NT2/D1 (cell line): ENCODE measurements at regions not wholly inside any gene's neighbourhood (a gene's known extent, or its start where the extent isn't known, plus 50 kb on each side); places are given as distances from the start of the nearest gene placed in this dataset.

Experiments used
- DNase-seq: peaks from one replicate; pipeline ENCODE4 v3.0.0-alpha.2; 2011; ENCODE audit warnings: low read depth, low spot score
- H3K27me3 ChIP-seq: 2 replicates; pipeline ENCODE4 v1.6.0; 2011; ENCODE audit warnings: mild to moderate bottlenecking; ENCODE audit not compliant: insufficient read length, insufficient read depth
- H3K36me3 ChIP-seq: 2 replicates; pipeline ENCODE4 v1.6.1; 2011; ENCODE audit warnings: mild to moderate bottlenecking, low read length, mixed read lengths; ENCODE audit not compliant: insufficient read depth, insufficient read length
- H3K4me1 ChIP-seq: 2 replicates; pipeline ENCODE4 v1.5.1; 2011; ENCODE audit not compliant: insufficient read depth, insufficient read length
- H3K4me3 ChIP-seq: 2 replicates; pipeline ENCODE4 v1.5.1; 2011; ENCODE audit warnings: low read depth; ENCODE audit not compliant: insufficient read length
- H3K9ac ChIP-seq: 2 replicates; pipeline ENCODE4 v1.6.0; 2011; ENCODE audit warnings: low read depth; ENCODE audit not compliant: insufficient read length
- H3K9me3 ChIP-seq: 2 replicates; pipeline ENCODE4 v1.5.1; 2011; ENCODE audit warnings: mild to moderate bottlenecking, low read length; ENCODE audit not compliant: insufficient read depth
- SUZ12 ChIP-seq: IDR thresholded peaks from 2 replicates; pipeline ENCODE4 v1.6.1; 2011; ENCODE audit not compliant: insufficient read length, insufficient read depth; ENCODE audit errors: extremely low read depth
- YY1 ChIP-seq: IDR thresholded peaks from 2 replicates; pipeline ENCODE4 v1.6.1; 2011; ENCODE audit not compliant: insufficient read length, insufficient read depth
- ZNF274 ChIP-seq: IDR thresholded peaks from 2 replicates; pipeline ENCODE4 v1.6.1; 2011; ENCODE audit warnings: mild to moderate bottlenecking, low read depth, low read length

DNA sequence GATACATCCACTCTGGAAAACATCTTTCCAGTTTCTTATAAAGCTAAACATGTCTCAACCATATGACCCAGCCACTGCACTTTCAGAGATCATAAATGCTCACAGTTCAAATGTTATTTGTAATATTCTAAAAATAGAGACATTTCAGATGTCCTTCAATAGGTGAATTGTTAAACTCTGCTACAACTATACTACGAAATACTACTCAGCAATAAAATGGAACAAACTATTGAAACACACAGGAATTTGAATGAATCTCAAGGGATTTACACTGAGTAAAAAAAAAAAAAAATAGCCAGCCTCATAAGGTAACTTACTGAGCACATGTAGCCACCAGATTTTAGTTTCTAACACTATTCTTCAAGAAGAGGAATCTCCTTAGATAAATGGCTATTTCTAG lies 253.9 kb downstream of the PCDH18 start:
- Histone ChIP-seq H3K36me3 (no peaks in the 10 kb centered on the region), H3K9ac (no peak overlapping the region), H3K4me1 (no peaks in the 10 kb centered on the region), H3K27me3 (no peaks in the 10 kb centered on the region), H3K9me3 (no peaks in the 10 kb centered on the region), H3K4me3 (no peak overlapping the region)
- no peak for TF ChIP-seq ZNF274
- TF ChIP-seq YY1: no peak
- DNase-seq: no peak

DNA sequence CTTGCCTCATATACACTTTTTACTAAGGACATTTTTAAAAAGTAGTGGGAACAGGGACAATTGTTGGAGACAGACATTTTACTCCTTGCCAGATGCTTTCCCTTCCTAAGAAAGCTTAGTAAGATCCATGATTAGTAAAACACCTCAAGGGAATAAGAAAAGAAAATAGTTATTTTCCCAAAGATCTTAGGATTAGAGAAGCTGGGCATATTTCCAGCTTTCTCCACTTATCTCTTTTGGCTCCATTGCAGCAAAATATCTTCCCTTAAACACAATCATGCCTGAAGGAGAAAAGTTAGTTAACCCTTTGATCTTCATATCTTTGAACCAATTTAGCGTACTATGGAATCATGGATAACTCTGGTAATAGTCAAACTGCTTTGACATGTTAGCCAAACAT lies 257.9 kb downstream of the PCDH18 start:
- Histone ChIP-seq H3K9me3 (no peaks in the 10 kb centered on the region), H3K4me3 (no peak overlapping the region), H3K9ac (no peak overlapping the region), H3K36me3 (no peaks in the 10 kb centered on the region), H3K4me1 (no peaks in the 10 kb centered on the region), H3K27me3 (no peaks in the 10 kb centered on the region)
- no peak for DNase-seq
- TF ChIP-seq ZNF274 (no peak), SUZ12 (no peak), YY1 (no peak)

DNA sequence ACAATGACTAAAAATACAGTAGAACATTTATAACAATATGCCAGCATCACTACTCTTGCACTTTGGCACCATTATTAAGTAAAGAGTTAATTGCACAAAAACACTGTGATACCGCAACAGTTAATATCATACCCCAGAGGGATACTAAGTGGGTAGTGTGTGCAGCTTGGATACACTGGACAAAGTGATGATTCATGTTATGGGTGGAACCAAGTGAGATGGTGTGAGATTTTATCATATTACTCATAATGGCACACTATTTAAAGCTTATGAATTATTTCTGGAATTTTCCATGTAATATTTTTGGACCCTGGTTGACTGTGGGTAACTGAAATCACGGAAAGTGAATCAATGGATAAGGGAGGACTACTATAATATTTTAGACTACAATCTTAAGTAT lies 265.3 kb downstream of the PCDH18 start:
- Histone ChIP-seq H3K4me1 (no peaks in the 10 kb centered on the region), H3K9me3 (no peaks in the 10 kb centered on the region), H3K9ac (no peak overlapping the region), H3K36me3 (no peaks in the 10 kb centered on the region), H3K4me3 (no peak overlapping the region), H3K27me3 (no peaks in the 10 kb centered on the region)
- no peak for DNase-seq
- TF ChIP-seq YY1 (no peak), ZNF274 (no peak), SUZ12 (no peak)

DNA sequence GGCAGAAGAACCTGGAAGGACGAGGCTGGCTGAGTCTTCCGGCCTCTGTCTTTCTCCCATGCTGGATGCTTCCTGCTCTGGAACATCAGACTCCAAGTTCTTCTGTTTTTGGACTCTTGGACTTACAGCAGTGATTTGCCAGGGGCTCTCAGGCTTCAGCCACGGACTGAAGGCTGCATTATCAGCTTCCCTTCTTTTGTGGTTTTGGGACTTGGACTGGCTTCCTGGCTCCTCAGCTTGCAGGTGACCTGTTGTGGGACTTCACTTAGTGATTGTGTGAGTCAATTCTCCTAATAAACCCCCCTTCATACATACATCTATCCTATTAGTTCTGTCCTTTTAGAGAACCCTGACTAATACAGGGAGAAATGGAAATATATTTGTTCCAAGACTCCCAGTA lies 265.8 kb downstream of the PCDH18 start:
- no peaks in the 10 kb centered on the region for H3K9me3 ChIP-seq
- H3K9ac ChIP-seq: no peak overlapping the region
- H3K27me3 ChIP-seq: no peaks in the 10 kb centered on the region
- no peaks in the 10 kb centered on the region for H3K4me1 ChIP-seq
- no peak overlapping the region for H3K4me3 ChIP-seq
- no peaks in the 10 kb centered on the region for H3K36me3 ChIP-seq
- DNase-seq: no peak
- no peak for TF ChIP-seq YY1
- no peak for TF ChIP-seq SUZ12
- TF ChIP-seq ZNF274: no peak

DNA sequence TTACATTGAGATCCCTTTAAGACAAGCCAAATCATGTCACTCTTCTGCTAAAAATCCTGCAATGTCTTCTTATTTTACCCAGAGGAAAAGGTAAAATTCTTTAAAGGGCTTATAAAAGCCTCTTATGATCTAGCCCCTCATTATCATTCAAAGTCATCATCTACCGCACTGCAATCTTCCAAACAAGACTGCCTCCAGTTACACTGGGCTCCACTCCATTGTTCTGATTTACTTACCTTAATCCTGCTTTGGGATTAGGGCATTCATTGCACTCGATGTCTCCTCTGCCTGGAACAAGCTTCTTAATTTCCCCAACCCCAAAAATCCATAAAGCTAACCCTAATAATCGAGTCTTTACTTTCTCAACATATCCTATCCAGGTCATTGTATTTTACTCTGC lies 269.1 kb downstream of the PCDH18 start:
- TF ChIP-seq YY1 (no peak), SUZ12 (no peak), ZNF274 (no peak)
- DNase-seq: no peak
- H3K27me3 ChIP-seq: no peaks in the 10 kb centered on the region
- H3K36me3 ChIP-seq: no peaks in the 10 kb centered on the region
- H3K9ac ChIP-seq: no peak overlapping the region
- H3K4me1 ChIP-seq: no peaks in the 10 kb centered on the region
- H3K9me3 ChIP-seq: no peaks in the 10 kb centered on the region
- H3K4me3 ChIP-seq: no peak overlapping the region

DNA sequence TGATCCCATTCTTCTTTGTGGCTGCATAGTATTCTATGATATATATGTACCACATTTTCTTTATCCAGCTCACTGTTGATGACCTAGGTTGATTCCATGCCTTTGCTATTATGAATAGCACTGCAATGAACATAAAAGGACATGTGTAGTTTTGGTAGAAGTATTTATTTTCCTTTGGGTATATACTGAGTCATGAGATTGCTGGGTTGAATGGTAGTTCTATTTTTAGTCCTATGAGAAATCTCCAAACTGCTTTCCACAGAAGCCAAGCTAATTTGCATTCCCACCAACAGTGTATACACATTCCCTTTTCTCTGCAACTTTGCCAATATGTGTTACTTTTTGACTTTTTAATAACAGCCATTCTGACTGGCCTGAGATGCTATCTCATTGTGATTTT lies 278.3 kb downstream of the PCDH18 start:
- Histone ChIP-seq H3K4me3 (no peak overlapping the region), H3K9me3 (no peaks in the 10 kb centered on the region), H3K9ac (no peak overlapping the region), H3K36me3 (no peaks in the 10 kb centered on the region), H3K27me3 (no peaks in the 10 kb centered on the region), H3K4me1 (no peaks in the 10 kb centered on the region)
- TF ChIP-seq YY1 (no peak), ZNF274 (no peak), SUZ12 (no peak)
- no peak for DNase-seq

DNA sequence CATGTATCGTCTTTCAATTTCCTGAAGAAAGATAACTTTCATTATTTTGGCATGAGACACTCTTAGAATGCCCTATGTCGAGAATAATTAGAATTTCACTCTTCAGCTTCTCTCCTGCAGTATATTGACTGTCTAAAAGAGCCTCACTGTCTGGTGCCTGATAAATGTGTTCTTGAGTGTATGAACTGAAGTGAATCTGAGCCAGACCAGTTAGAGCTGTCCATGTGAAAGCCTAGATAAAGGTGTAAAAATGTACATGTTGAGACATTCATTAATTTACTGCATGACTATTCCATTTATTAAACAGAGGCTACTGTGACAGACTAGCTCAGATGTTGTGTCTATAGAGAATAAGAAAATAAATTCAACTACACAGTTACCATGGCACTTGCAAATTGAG lies 283.2 kb downstream of the PCDH18 start:
- DNase-seq: no peak
- H3K36me3 ChIP-seq: no peaks in the 10 kb centered on the region
- no peak overlapping the region for H3K9ac ChIP-seq
- TF ChIP-seq ZNF274 (no peak), YY1 (no peak), SUZ12 (no peak)
- no peaks in the 10 kb centered on the region for H3K27me3 ChIP-seq
- no peaks in the 10 kb centered on the region for H3K4me1 ChIP-seq
- H3K9me3 ChIP-seq: no peaks in the 10 kb centered on the region
- H3K4me3 ChIP-seq: no peak overlapping the region

DNA sequence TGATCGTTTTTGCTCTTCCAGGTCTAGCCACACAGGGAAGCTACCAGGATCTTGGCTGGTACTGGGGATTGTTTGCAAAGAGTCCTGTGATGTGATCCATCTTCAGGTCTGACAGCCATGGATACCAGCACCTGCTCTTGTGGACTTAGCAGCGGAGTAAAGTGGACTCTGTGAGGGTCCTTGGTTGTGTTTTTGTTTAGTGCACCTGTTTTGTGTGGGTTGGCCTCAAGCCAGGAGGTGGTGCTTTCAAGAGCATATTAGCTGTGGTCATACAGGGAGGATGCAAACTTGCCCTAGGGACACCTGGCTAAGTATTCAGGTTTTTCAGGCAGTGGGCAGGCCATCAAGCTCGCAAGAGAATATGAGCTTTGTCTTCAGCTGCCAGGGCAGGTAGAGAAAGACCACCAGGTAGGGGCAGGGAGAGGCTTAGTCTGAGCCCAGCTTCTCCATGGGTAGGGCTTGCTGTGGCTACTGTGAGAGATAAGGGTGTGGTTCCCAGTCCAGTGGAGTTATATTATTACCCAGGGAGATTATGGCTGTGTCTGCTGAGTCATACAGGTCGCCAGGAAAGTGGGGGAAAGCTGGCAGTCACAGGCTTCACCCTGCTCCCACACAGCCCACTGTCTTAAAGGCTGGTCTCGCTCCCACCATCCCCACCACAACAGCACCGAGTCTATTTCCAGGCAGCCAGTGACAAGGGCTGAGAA lies 293.7 kb downstream of the PCDH18 start:
- Histone ChIP-seq H3K4me1 (no peaks in the 10 kb centered on the region), H3K4me3 (no peak overlapping the region), H3K9ac (no peak overlapping the region), H3K9me3 (no peaks in the 10 kb centered on the region), H3K36me3 (no peaks in the 10 kb centered on the region), H3K27me3 (no peaks in the 10 kb centered on the region)
- no peak for DNase-seq
- no peak for TF ChIP-seq SUZ12
- no peak for TF ChIP-seq YY1
- no peak for TF ChIP-seq ZNF274
